Endothelial cell of umbilical vein (primary cell): ENCODE measurements at regions not wholly inside any gene's neighbourhood (a gene's known extent, or its start where the extent isn't known, plus 50 kb on each side); places are given as distances from the start of the nearest gene placed in this dataset.

Source experiments
- BruUV-seq: library from RNA; stranded (reverse); fragments of 400-500 nt; replicated peaks from 2 replicates; lab custom pipeline; 2021; lab: Mats Ljungman, UMichigan
- CTCF ChIA-PET: fragments of 300-600, 350-600 bp; sonication (Branson Sonifier 250); formaldehyde crosslinking; loops from one replicate; lab custom pipeline; 2021; ENCODE audit warnings: antibody characterized with exemption, inconsistent platforms; lab: Charles Lee
- POLR2A ChIA-PET: fragments of 300-600, 350-600 bp; sonication (Branson Sonifier 250); formaldehyde crosslinking; loops from one replicate; lab custom pipeline; 2021; ENCODE audit warnings: antibody characterized with exemption, inconsistent platforms; lab: Charles Lee
- DNase-seq: peaks from one replicate; pipeline ENCODE4 v3.0.0-alpha.2; 2011; ENCODE audit warnings: low read depth, low spot score
- FAIRE-seq: peaks from 2 replicates; lab custom pipeline; 2011; peaks lifted over from hg19 to GRCh38; lab: Jason Lieb, UNC
- H2AFZ ChIP-seq: 2 replicates; pipeline ENCODE4 v1.6.0; 2012; ENCODE audit warnings: low read depth, low read length, control low read depth, inconsistent platforms
- H3K27ac ChIP-seq: 2 replicates; pipeline ENCODE4 v1.5.1; 2011; ENCODE audit warnings: low read depth, mild to moderate bottlenecking, control low read depth, low read length, moderate library complexity; ENCODE audit not compliant: insufficient read depth
- H3K27me3 ChIP-seq, 2 experiments: 2 replicates each; pipeline versions ENCODE4 v1.6.0 to v1.6.1; 2011; ENCODE audit warnings: low read length in 2 of 2, mixed read lengths in 1 of 2; ENCODE audit not compliant: control insufficient read depth in 2 of 2, insufficient read depth in 2 of 2
- H3K36me3 ChIP-seq, 2 experiments: 2 replicates in 1 of 2; 3 replicates in 1 of 2; pipeline ENCODE4 v1.5.1; 2011; ENCODE audit warnings: low read length in 2 of 2, mild to moderate bottlenecking in 1 of 2, moderate library complexity in 1 of 2; ENCODE audit not compliant: control insufficient read depth in 2 of 2, insufficient read depth in 2 of 2; ENCODE audit errors: extremely low read depth in 1 of 2
- H3K4me1 ChIP-seq: 3 replicates; pipeline ENCODE4 v1.5.1; 2011; ENCODE audit warnings: mild to moderate bottlenecking, low read length; ENCODE audit not compliant: control insufficient read depth, insufficient read depth; ENCODE audit errors: extremely low read depth
- H3K4me2 ChIP-seq: 2 replicates; pipeline ENCODE4 v1.6.1; 2011; ENCODE audit warnings: low read length, control low read depth, mixed read lengths; ENCODE audit not compliant: insufficient read depth
- H3K4me3 ChIP-seq, 3 experiments: fragments of 200-600 bp in 1 of 3; sonication (generic), shearing (Covaris generic) in 1 of 3; replicated peaks in 1 of 3; 2 replicates each; pipeline ENCODE4 v1.5.1; 2011 to 2016; ENCODE audit warnings: control low read depth in 3 of 3, low read length in 3 of 3, mild to moderate bottlenecking in 2 of 3, inconsistent platforms in 1 of 3, low read depth in 1 of 3, moderate library complexity in 1 of 3; ENCODE audit not compliant: insufficient read depth in 1 of 3
- H3K79me2 ChIP-seq: 2 replicates; pipeline ENCODE4 v1.6.0; 2012; ENCODE audit warnings: low read length, inconsistent platforms; ENCODE audit not compliant: control insufficient read depth, insufficient read depth
- H3K9ac ChIP-seq: replicated peaks from 2 replicates; pipeline ENCODE3; 2011; ENCODE audit warnings: low read length, control low read depth; ENCODE audit not compliant: insufficient read depth; ENCODE audit errors: extremely low read depth
- H3K9me1 ChIP-seq: replicated peaks from 3 replicates; pipeline ENCODE4 v1.6.0; 2011; ENCODE audit warnings: mild to moderate bottlenecking, low read length; ENCODE audit not compliant: control insufficient read depth, insufficient read depth; ENCODE audit errors: extremely low read depth
- H3K9me3 ChIP-seq: replicated peaks from 2 replicates; pipeline ENCODE4 v1.5.1; 2012; ENCODE audit warnings: low read length, inconsistent platforms; ENCODE audit not compliant: control insufficient read depth, insufficient read depth
- H4K20me1 ChIP-seq: replicated peaks from 2 replicates; pipeline ENCODE3; 2011; ENCODE audit warnings: mild to moderate bottlenecking, low read length; ENCODE audit not compliant: control insufficient read depth, insufficient read depth; ENCODE audit errors: extremely low read depth
- CTCF ChIP-seq, 2 donors: IDR thresholded peaks; 1 replicate in 1 of 2; 2 replicates in 1 of 2; pipeline ENCODE4 v1.5.1; 2011; ENCODE audit warnings: low read length in 2 of 2, mild to moderate bottlenecking in 2 of 2, moderate library complexity in 2 of 2, control low read depth in 1 of 2, inconsistent platforms in 1 of 2, low read depth in 1 of 2; ENCODE audit not compliant: insufficient read depth in 1 of 2; ENCODE audit errors: extremely low read depth in 1 of 2
- EZH2 ChIP-seq: IDR thresholded peaks from 2 replicates; pipeline ENCODE4 v1.6.1; 2012; ENCODE audit warnings: borderline replicate concordance, low read depth, mild to moderate bottlenecking, moderate library complexity, low read length, inconsistent platforms; ENCODE audit not compliant: severe bottlenecking
- FOS ChIP-seq: IDR thresholded peaks from 2 replicates; pipeline ENCODE4 v1.6.1; 2011; ENCODE audit warnings: mild to moderate bottlenecking, low read length, moderate library complexity, borderline replicate concordance; ENCODE audit not compliant: insufficient read depth
- GATA2 ChIP-seq: IDR thresholded peaks from 2 replicates; pipeline ENCODE4 v1.7.0; 2011; ENCODE audit warnings: low read depth, mild to moderate bottlenecking, moderate library complexity, mixed read lengths, low read length; ENCODE audit not compliant: insufficient read length, insufficient read depth
- JUN ChIP-seq: IDR thresholded peaks from 2 replicates; pipeline ENCODE4 v1.6.1; 2011; ENCODE audit warnings: borderline replicate concordance, low read depth; ENCODE audit not compliant: insufficient read length, insufficient read depth
- MAX ChIP-seq: IDR thresholded peaks from 2 replicates; pipeline ENCODE4 v1.6.1; 2011; ENCODE audit not compliant: insufficient read depth, insufficient read length
- MYC ChIP-seq: IDR thresholded peaks from one replicate; pipeline ENCODE4 v1.6.1; 2011; ENCODE audit warnings: mild to moderate bottlenecking, low read depth, low read length
- POLR2A ChIP-seq: IDR thresholded peaks from 2 replicates; pipeline ENCODE4 v1.6.1; 2012; ENCODE audit warnings: low read depth, mild to moderate bottlenecking, control low read depth, low read length
- POLR2AphosphoS5 ChIP-seq: IDR thresholded peaks from 2 replicates; pipeline ENCODE4 v1.6.1; 2012; ENCODE audit warnings: low read depth, mild to moderate bottlenecking, control low read depth, low read length, moderate library complexity; ENCODE audit not compliant: insufficient read depth
- dilution Hi-C: fragments of 300-500 bp; cut with MboI; formaldehyde crosslinking; loops from one replicate; pipeline ENCODE4 v1.15.0; 2019; ENCODE audit warnings: low sequenced_read_pairs; ENCODE audit not compliant: extremely low pct_ligation_motif_present
- intact Hi-C: fragments of 100-400 bp; cut with micrococcal nuclease; formaldehyde crosslinking; loops from one replicate; pipeline ENCODE4 v1.10.0; 2022

GRCh38 chr1:80629304-80629837 is 1171.4 kb upstream of the ADGRL2 start:
- no peak overlapping the region for H3K4me2 ChIP-seq
- H3K27ac ChIP-seq = no peak overlapping the region
- CTCF ChIA-PET = no interaction called here
- H3K79me2 ChIP-seq = no peaks in the 10 kb centered on the region
- no peaks in the 10 kb centered on the region for H3K9me1 ChIP-seq
- no peak for DNase-seq
- intact Hi-C loops = no loop called here
- dilution Hi-C loops = no loop called here
- H2AFZ ChIP-seq = no peak overlapping the region
- H3K4me3 ChIP-seq = no peak overlapping the region
- FAIRE-seq = no peak
- BruUV-seq = no TSS peak
- no peaks in the 10 kb centered on the region for H3K9me3 ChIP-seq
- no peak overlapping the region for H3K9ac ChIP-seq
- no peaks in the 10 kb centered on the region for H4K20me1 ChIP-seq
- H3K4me1 ChIP-seq = no peaks in the 10 kb centered on the region
- H3K36me3 ChIP-seq = no peaks in the 10 kb centered on the region
- POLR2A ChIA-PET = no interaction called here
- H3K27me3 ChIP-seq = no peaks in the 10 kb centered on the region
- TF ChIP-seq JUN = no peak
- TF ChIP-seq POLR2AphosphoS5 = no peak
- TF ChIP-seq POLR2A = no peak
- TF ChIP-seq MYC = no peak
- TF ChIP-seq MAX = no peak
- no peak for TF ChIP-seq CTCF (IDR thresholded peaks at IDR 0.05; ENCODE audit: extremely low read depth in 1 of 2, insufficient read depth in 1 of 2, low read depth in 1 of 2, low read length in 2 of 2)
- no peak for TF ChIP-seq GATA2
- no peak for TF ChIP-seq FOS
- no peak for TF ChIP-seq EZH2
